ENCODE measurements at regions not wholly inside any gene's neighbourhood (a gene's known extent, or its start where the extent isn't known, plus 50 kb on each side); places are given as distances from the start of the nearest gene placed in this dataset.

- no peak overlapping the region for H3K4me3 Mint-ChIP-seq
Observed at GRCh38 chr7:17123020-17123419, 175.4 kb upstream of the AHR start.

GRCh38 chr7:17126413-17127268 is 171.8 kb upstream of the AHR start:
- Mint-ChIP-seq H3K27me3 (no peaks in the 10 kb centered on the region), H3K27ac (peak overlapping the region; percentile 41), H3K4me1 (ENCODE audit: low read depth) (peaks cover 19% of the 10 kb centered on the region), H3K4me3 (no peak overlapping the region), H3K36me3 (peaks cover 2% of the 10 kb centered on the region), H3K9me3 (ENCODE audit: low read depth) (no peaks in the 10 kb centered on the region)

More at GRCh38 chr7:17123020-17123419, 175.4 kb upstream of the AHR start:
- Mint-ChIP-seq H3K27ac (no peak overlapping the region), H3K4me1 (ENCODE audit: low read depth) (peaks cover 26% of the 10 kb centered on the region), H3K9me3 (ENCODE audit: low read depth) (no peaks in the 10 kb centered on the region), H3K36me3 (no peaks in the 10 kb centered on the region), H3K27me3 (no peaks in the 10 kb centered on the region)

GRCh38 chr7:17129218-17129617 is 169.2 kb upstream of the AHR start:
- H3K4me3 Mint-ChIP-seq, result no peak overlapping the region
- peaks cover 19% of the 10 kb centered on the region for H3K4me1 Mint-ChIP-seq (ENCODE audit: low read depth)
- H3K9me3 Mint-ChIP-seq (ENCODE audit: low read depth), result no peaks in the 10 kb centered on the region
- H3K36me3 Mint-ChIP-seq, result peaks cover 2% of the 10 kb centered on the region
- H3K27me3 Mint-ChIP-seq, result no peaks in the 10 kb centered on the region
- H3K27ac Mint-ChIP-seq, result no peak overlapping the region

GRCh38 chr7:17130281-17131059 is 168.0 kb upstream of the AHR start:
- Mint-ChIP-seq H3K9me3 (ENCODE audit: low read depth) (no peaks in the 10 kb centered on the region), H3K27me3 (no peaks in the 10 kb centered on the region), H3K36me3 (peaks cover 2% of the 10 kb centered on the region), H3K27ac (no peak overlapping the region), H3K4me1 (ENCODE audit: low read depth) (peaks cover 30% of the 10 kb centered on the region), H3K4me3 (peak overlapping the region; percentile 25)

GRCh38 chr7:17131060-17131345 is 167.4 kb upstream of the AHR start:
- H3K36me3 Mint-ChIP-seq, result peaks cover 2% of the 10 kb centered on the region
- H3K4me3 Mint-ChIP-seq, result no peak overlapping the region
- no peaks in the 10 kb centered on the region for H3K9me3 Mint-ChIP-seq (ENCODE audit: low read depth)
- H3K27ac Mint-ChIP-seq, result no peak overlapping the region
- no peaks in the 10 kb centered on the region for H3K27me3 Mint-ChIP-seq
- peaks cover 34% of the 10 kb centered on the region for H3K4me1 Mint-ChIP-seq (ENCODE audit: low read depth)

GRCh38 chr7:17131983-17132655 is 166.3 kb upstream of the AHR start:
- Mint-ChIP-seq H3K9me3 (ENCODE audit: low read depth) (no peaks in the 10 kb centered on the region), H3K27me3 (no peaks in the 10 kb centered on the region), H3K36me3 (peaks cover 2% of the 10 kb centered on the region), H3K4me3 (no peak overlapping the region), H3K4me1 (ENCODE audit: low read depth) (peaks cover 33% of the 10 kb centered on the region), H3K27ac (no peak overlapping the region)

GRCh38 chr7:17132726-17133125 is 165.7 kb upstream of the AHR start:
- Mint-ChIP-seq H3K9me3 (ENCODE audit: low read depth) (no peaks in the 10 kb centered on the region), H3K4me1 (ENCODE audit: low read depth) (peaks cover 35% of the 10 kb centered on the region), H3K4me3 (no peak overlapping the region), H3K27me3 (no peaks in the 10 kb centered on the region), H3K27ac (no peak overlapping the region), H3K36me3 (peaks cover 2% of the 10 kb centered on the region)

- Mint-ChIP-seq H3K9me3 (ENCODE audit: low read depth) (no peaks in the 10 kb centered on the region), H3K27me3 (no peaks in the 10 kb centered on the region), H3K36me3 (no peaks in the 10 kb centered on the region), H3K4me1 (ENCODE audit: low read depth) (peaks cover 48% of the 10 kb centered on the region), H3K27ac (no peak overlapping the region), H3K4me3 (no peak overlapping the region)
Observed at GRCh38 chr7:17133977-17134376, 164.5 kb upstream of the AHR start.

GRCh38 chr7:17134786-17135185 is 163.7 kb upstream of the AHR start:
- peak overlapping the region; percentile 43 for H3K27ac Mint-ChIP-seq
- no peaks in the 10 kb centered on the region for H3K27me3 Mint-ChIP-seq
- no peaks in the 10 kb centered on the region for H3K9me3 Mint-ChIP-seq (ENCODE audit: low read depth)
- H3K4me3 Mint-ChIP-seq, result no peak overlapping the region
- no peaks in the 10 kb centered on the region for H3K36me3 Mint-ChIP-seq
- peaks cover 56% of the 10 kb centered on the region for H3K4me1 Mint-ChIP-seq (ENCODE audit: low read depth)

- Mint-ChIP-seq H3K27ac (no peak overlapping the region), H3K4me1 (ENCODE audit: low read depth) (peaks cover 57% of the 10 kb centered on the region), H3K4me3 (peak overlapping the region; percentile 8), H3K36me3 (no peaks in the 10 kb centered on the region), H3K27me3 (no peaks in the 10 kb centered on the region), H3K9me3 (ENCODE audit: low read depth) (no peaks in the 10 kb centered on the region)
Observed at GRCh38 chr7:17136126-17136525, 162.3 kb upstream of the AHR start.

- Mint-ChIP-seq H3K4me1 (ENCODE audit: low read depth) (peaks cover 76% of the 10 kb centered on the region), H3K27ac (peak overlapping the region; percentile 98), H3K9me3 (ENCODE audit: low read depth) (no peaks in the 10 kb centered on the region), H3K4me3 (peak overlapping the region; percentile 69), H3K36me3 (peaks cover 2% of the 10 kb centered on the region), H3K27me3 (no peaks in the 10 kb centered on the region)
Observed at GRCh38 chr7:17139081-17139480, 159.4 kb upstream of the AHR start.

GRCh38 chr7:17140406-17140805 is 158.0 kb upstream of the AHR start:
- no peaks in the 10 kb centered on the region for H3K9me3 Mint-ChIP-seq (ENCODE audit: low read depth)
- H3K36me3 Mint-ChIP-seq, result peaks cover 4% of the 10 kb centered on the region
- H3K27ac Mint-ChIP-seq, result peak overlapping the region; percentile 98
- no peak overlapping the region for H3K4me3 Mint-ChIP-seq
- peaks cover 77% of the 10 kb centered on the region for H3K4me1 Mint-ChIP-seq (ENCODE audit: low read depth)
- no peaks in the 10 kb centered on the region for H3K27me3 Mint-ChIP-seq

GRCh38 chr7:17142831-17143541 is 155.5 kb upstream of the AHR start:
- no peaks in the 10 kb centered on the region for H3K27me3 Mint-ChIP-seq
- peak overlapping the region; percentile 76 for H3K4me3 Mint-ChIP-seq
- peaks cover 68% of the 10 kb centered on the region for H3K4me1 Mint-ChIP-seq (ENCODE audit: low read depth)
- H3K36me3 Mint-ChIP-seq, result peaks cover 4% of the 10 kb centered on the region
- peak overlapping the region; percentile 95 for H3K27ac Mint-ChIP-seq
- H3K9me3 Mint-ChIP-seq (ENCODE audit: low read depth), result no peaks in the 10 kb centered on the region

GRCh38 chr7:17144322-17144721 is 154.1 kb upstream of the AHR start:
- H3K9me3 Mint-ChIP-seq (ENCODE audit: low read depth), result no peaks in the 10 kb centered on the region
- no peaks in the 10 kb centered on the region for H3K27me3 Mint-ChIP-seq
- peak overlapping the region; percentile 76 for H3K4me3 Mint-ChIP-seq
- H3K36me3 Mint-ChIP-seq, result peaks cover 4% of the 10 kb centered on the region
- H3K4me1 Mint-ChIP-seq (ENCODE audit: low read depth), result peaks cover 56% of the 10 kb centered on the region
- H3K27ac Mint-ChIP-seq, result peak overlapping the region; percentile 95
